GM18520 (cell line): ENCODE measurements at regions not wholly inside any gene's neighbourhood (a gene's known extent, or its start where the extent isn't known, plus 50 kb on each side); places are given as distances from the start of the nearest gene placed in this dataset.

ENCODE experiments used
- ATAC-seq: cut with Tn5 transposase; IDR thresholded peaks from one replicate; pipeline ENCODE4 v1.9.1; 2021; ENCODE audit not compliant: unreplicated experiment

- no peak for ATAC-seq
Observed at GRCh38 chr10:29063806-29064644, 224.8 kb upstream of the LYZL1 start.

- no peak for ATAC-seq
Observed at GRCh38 chr10:29064680-29065079, 224.2 kb upstream of the LYZL1 start.

GRCh38 chr10:29067161-29067560 is 221.7 kb upstream of the LYZL1 start:
- ATAC-seq = no peak

GRCh38 chr10:29067628-29068027 is 221.2 kb upstream of the LYZL1 start:
- no peak for ATAC-seq

- ATAC-seq = no peak
Observed at GRCh38 chr10:29068302-29068701, 220.6 kb upstream of the LYZL1 start.

- no peak for ATAC-seq
Observed at GRCh38 chr10:29068966-29069365, 219.9 kb upstream of the LYZL1 start.

GRCh38 chr10:29069941-29070340 is 218.9 kb upstream of the LYZL1 start:
- ATAC-seq = no peak

GRCh38 chr10:29078919-29079318 is 210.0 kb upstream of the LYZL1 start:
- no peak for ATAC-seq

- no peak for ATAC-seq
Observed at GRCh38 chr10:29081231-29081630, 207.6 kb upstream of the LYZL1 start.

- no peak for ATAC-seq
Observed at GRCh38 chr10:29081951-29082685, 206.8 kb upstream of the LYZL1 start.

- no peak for ATAC-seq
Observed at GRCh38 chr10:29083096-29083495, 205.8 kb upstream of the LYZL1 start.

- ATAC-seq = no peak
Observed at GRCh38 chr10:29084681-29085307, 204.1 kb upstream of the LYZL1 start.

- no peak for ATAC-seq
Observed at GRCh38 chr10:29089091-29089490, 199.8 kb upstream of the LYZL1 start.

GRCh38 chr10:29096303-29096824 is 192.5 kb upstream of the LYZL1 start:
- ATAC-seq = no peak

GRCh38 chr10:29098423-29098822 is 190.4 kb upstream of the LYZL1 start:
- no peak for ATAC-seq

- ATAC-seq = no peak
Observed at GRCh38 chr10:29099001-29099400, 189.9 kb upstream of the LYZL1 start.

GRCh38 chr10:29099415-29099814 is 189.5 kb upstream of the LYZL1 start:
- ATAC-seq = no peak

GRCh38 chr10:29100505-29100904 is 188.4 kb upstream of the LYZL1 start:
- no peak for ATAC-seq

- no peak for ATAC-seq
Observed at GRCh38 chr10:29102233-29102632, 186.6 kb upstream of the LYZL1 start.

- no peak for ATAC-seq
Observed at GRCh38 chr10:29102636-29103035, 186.2 kb upstream of the LYZL1 start.

- ATAC-seq = no peak
Observed at GRCh38 chr10:29104661-29105399, 184.0 kb upstream of the LYZL1 start.
